Neural cell (in vitro differentiated cells): ENCODE measurements at regions not wholly inside any gene's neighbourhood (a gene's known extent, or its start where the extent isn't known, plus 50 kb on each side); places are given as distances from the start of the nearest gene placed in this dataset.

Experiments
- CTCF ChIP-seq: fragments of 450-650 bp; IDR thresholded peaks from 2 replicates; pipeline ENCODE4 v1.5.1; 2014; ENCODE audit warnings: antibody characterized with exemption, mild to moderate bottlenecking, moderate library complexity; ENCODE audit not compliant: poor library complexity, severe bottlenecking
- EP300 ChIP-seq: fragments of 450-650 bp; conservative IDR thresholded peaks from 2 replicates; pipeline ENCODE4 v1.6.1; 2014; ENCODE audit warnings: antibody characterized with exemption, mild to moderate bottlenecking, moderate library complexity; ENCODE audit not compliant: poor library complexity, severe bottlenecking
- EZH2 ChIP-seq: fragments of 200-600, 300-800 bp; shearing (Covaris generic), sonication (generic); IDR thresholded peaks from 2 replicates; pipeline ENCODE4 v1.6.1; 2014; ENCODE audit warnings: antibody characterized with exemption, low read length, borderline replicate concordance, mild to moderate bottlenecking; ENCODE audit not compliant: insufficient read depth, poor library complexity, severe bottlenecking
- MXI1 ChIP-seq: fragments of 450-650 bp; conservative IDR thresholded peaks from 2 replicates; pipeline ENCODE4 v1.6.1; 2014; ENCODE audit warnings: antibody characterized with exemption, mild to moderate bottlenecking; ENCODE audit not compliant: poor library complexity, severe bottlenecking
- POLR2AphosphoS5 ChIP-seq: IDR thresholded peaks from 2 replicates; pipeline ENCODE4 v1.6.1; 2012
- RAD21 ChIP-seq: fragments of 450-650 bp; conservative IDR thresholded peaks from 2 replicates; pipeline ENCODE4 v1.6.1; 2014; ENCODE audit warnings: antibody characterized with exemption, mild to moderate bottlenecking, moderate library complexity
- REST ChIP-seq: IDR thresholded peaks from 2 replicates; pipeline ENCODE4 v1.6.1; 2012; ENCODE audit warnings: borderline replicate concordance
- TAF1 ChIP-seq: IDR thresholded peaks from 2 replicates; pipeline ENCODE4 v1.6.1; 2012; ENCODE audit warnings: low read depth

GRCh38 chr11:11703885-11704284 is 82.1 kb upstream of the GALNT18 start:
- TF ChIP-seq CTCF: no peak
- no peak for TF ChIP-seq POLR2AphosphoS5
- TF ChIP-seq RAD21: no peak
- TF ChIP-seq TAF1: no peak
- TF ChIP-seq EP300: no peak
- no peak for TF ChIP-seq EZH2
- TF ChIP-seq REST: no peak
- no peak for TF ChIP-seq MXI1
